GM19397 (cell line): ENCODE measurements at regions not wholly inside any gene's neighbourhood (a gene's known extent, or its start where the extent isn't known, plus 50 kb on each side); places are given as distances from the start of the nearest gene placed in this dataset.
"Not testable (repeated sequence)": the region's sequence is repeated elsewhere in the genome, so short reads cannot be mapped to it uniquely, and the experiment has no call there.

ENCODE experiments used
- ATAC-seq: cut with Tn5 transposase; IDR thresholded peaks from one replicate; pipeline ENCODE4 v1.9.1; 2021; ENCODE audit warnings: mild to moderate bottlenecking, moderate library complexity; ENCODE audit not compliant: unreplicated experiment

GRCh38 chr5:174503086-174503460, 221.3 kb upstream of the MSX2 start:
- no peak for ATAC-seq

- ATAC-seq, result no peak
Observed at GRCh38 chr5:174503461-174504265, 220.7 kb upstream of the MSX2 start.

GRCh38 chr5:174504266-174504726, 220.1 kb upstream of the MSX2 start:
- no peak for ATAC-seq

- ATAC-seq, result no peak
Observed at GRCh38 chr5:174505621-174506020, 218.8 kb upstream of the MSX2 start.

DNA sequence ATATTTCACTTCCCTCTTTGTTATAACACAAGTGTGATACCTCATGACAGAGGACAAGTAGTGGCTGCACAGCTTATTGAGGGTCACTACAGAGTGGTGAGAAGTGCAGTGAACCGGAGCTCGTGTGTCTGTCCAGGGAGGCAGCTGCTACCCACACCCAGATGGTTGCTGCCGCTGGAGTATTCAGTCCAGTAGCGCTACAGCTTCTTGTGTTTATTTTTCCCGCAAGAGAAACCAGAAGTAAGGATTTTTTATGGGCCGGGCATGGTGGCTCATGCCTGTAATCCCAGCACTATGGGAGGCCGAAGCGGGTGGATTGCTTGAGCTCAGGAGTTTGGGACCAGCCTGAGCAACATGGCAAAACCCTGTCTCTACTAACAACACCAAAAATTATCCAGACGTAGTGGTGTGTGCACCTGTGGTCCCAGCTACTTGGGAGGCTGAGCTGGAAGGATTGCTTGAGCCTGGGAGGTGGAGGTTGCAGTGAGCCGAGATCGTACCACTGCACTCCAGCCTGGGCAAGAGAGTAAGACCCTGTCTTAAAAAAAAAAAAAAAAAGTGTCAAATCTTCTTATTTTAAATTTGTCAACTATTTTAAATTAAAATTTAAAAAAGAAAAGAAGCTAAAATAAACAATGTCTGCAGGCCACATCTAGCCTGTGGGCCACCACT, 213.5 kb upstream of the MSX2 start:
- ATAC-seq, result not testable (repeated sequence)

GRCh38 chr5:174511714-174512253, 212.6 kb upstream of the MSX2 start:
- no peak for ATAC-seq

- ATAC-seq, result no peak
Observed at GRCh38 chr5:174514325-174514724, 210.1 kb upstream of the MSX2 start.

DNA sequence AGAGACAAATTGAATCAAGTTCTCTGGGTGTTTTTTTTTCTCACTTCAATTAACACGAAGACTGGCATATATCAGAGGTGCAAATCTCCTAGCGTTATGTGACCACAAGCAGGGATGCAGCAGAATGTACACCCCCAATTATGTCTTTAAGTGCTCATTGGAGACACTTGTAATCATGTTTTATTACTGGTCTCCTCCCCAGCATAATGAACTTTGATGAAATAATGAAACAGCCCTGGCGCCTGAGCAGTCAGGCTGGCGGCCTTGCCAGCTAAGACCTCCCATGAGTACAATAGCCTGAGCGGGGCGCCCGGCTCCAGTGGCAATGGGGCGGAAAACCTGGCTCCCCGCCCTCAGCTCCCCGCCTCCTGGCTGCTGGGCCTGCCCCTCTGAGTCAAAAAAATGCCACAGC, 209.4 kb upstream of the MSX2 start:
- no peak for ATAC-seq

DNA sequence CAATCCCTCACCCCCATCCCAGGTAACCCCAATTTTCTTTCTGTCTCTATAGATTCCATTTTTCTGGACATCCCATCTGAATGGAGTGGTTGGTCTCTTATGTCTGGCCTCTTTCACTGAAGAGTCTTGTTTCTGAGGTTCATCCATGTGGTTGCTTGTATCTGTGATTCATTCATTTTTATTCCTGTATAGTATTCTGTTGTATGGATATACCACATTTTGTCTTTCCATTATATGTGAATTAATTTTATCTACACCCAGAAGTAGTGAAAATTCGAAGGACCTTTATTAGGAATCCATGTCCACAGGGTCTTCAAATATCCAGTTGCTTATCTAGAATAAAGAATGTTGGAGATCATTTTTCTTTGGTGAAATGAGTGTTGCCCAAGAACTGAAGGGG, 207.6 kb upstream of the MSX2 start:
- no peak for ATAC-seq

DNA sequence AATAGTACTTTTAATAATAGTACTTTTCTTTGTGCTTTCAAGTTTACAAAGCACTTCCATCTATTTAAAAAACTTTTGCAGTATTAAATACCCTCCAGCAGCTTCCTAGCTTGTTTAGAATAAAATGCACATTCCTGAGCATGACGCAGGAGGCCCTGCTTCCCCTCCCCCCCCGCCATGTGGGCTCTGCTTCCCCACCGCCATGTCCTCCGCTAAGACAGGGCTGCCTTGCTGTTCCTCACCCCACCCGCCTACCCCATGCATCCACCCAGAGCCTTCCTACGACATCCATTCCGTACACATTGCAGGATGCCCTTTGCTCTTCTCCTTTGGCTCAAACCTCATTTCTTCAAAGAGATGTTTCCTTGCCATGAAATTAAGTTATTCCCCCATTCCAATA, 205.9 kb upstream of the MSX2 start:
- ATAC-seq, result no peak

GRCh38 chr5:174520420-174521396, 203.7 kb upstream of the MSX2 start:
- no peak for ATAC-seq

DNA sequence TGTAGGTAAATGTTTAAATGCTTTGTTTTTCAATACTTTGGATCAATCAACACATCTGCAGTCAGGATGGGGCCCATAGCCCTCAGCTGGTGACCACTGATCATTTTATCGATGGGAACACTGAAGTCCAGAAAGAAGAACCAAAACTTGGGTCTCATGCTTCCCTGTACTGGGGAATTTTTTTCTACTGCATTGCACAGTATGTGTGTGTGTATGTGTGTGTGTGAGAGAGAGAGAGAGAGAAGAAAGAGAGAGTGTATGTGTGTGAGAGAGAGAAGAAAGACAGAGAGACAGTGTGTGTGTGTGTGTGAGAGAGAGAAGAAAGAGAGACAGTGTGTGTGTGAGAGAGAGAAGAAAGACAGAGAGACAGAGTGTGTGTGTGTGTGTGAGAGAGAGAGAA, 202.9 kb upstream of the MSX2 start:
- ATAC-seq, result no peak

- ATAC-seq, result no peak
Observed at GRCh38 chr5:174522480-174523260, 201.7 kb upstream of the MSX2 start.

DNA sequence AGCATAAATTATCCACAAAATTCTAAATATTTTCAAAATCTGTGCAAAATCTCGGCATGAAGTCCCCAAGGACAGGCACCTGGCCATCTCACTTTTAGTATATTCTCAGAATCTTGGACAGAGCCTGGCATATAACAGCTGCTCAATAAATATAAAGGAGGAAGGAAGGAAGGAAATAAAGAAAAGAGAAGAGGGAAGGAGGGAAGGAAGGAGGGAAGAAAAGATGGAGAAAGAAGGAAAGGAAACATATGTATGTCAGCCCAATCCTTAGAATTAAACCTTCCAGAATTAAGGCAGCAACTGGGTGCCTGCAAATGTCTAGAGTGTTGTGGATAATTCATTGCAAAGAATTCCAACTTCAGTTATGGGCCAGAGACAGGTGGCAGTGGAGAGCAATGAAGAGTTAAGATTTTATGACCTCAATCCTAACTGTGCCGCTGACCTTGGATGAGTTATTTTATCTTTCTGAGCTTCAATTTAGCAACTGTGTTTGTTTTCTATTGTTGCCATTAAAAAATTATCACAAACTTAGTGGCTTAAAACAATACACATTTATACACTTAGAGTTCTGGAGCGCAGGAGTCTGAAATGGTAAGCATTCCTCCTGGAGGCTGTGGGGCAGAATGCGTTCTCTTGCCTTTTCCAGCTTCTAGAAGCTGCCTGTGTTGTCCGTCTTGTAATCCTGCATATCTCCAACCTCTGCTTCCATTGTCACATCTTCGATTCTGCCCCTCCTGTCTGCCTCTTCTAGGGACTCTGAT, 200.9 kb upstream of the MSX2 start:
- ATAC-seq, result no peak

DNA sequence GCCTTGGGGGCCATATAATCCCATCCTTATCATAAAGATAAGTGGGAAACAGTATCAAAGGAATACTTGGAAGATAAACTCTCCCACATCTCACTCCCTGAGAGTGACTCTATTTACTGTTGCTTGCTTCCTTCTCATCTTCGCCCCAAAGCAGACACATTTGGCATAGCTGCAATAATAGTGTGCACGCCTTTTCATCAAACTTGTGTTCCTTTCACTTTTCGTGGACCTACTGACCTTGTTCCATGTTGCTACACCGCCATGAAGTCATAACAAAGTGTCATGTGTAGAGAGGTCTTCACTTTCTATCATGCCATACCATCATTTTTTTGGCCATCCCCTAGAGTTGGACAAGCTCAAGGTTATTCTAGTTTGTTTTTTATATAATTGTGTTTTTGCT, 200.0 kb upstream of the MSX2 start:
- no peak for ATAC-seq

GRCh38 chr5:174526177-174526576, 198.2 kb upstream of the MSX2 start:
- no peak for ATAC-seq

DNA sequence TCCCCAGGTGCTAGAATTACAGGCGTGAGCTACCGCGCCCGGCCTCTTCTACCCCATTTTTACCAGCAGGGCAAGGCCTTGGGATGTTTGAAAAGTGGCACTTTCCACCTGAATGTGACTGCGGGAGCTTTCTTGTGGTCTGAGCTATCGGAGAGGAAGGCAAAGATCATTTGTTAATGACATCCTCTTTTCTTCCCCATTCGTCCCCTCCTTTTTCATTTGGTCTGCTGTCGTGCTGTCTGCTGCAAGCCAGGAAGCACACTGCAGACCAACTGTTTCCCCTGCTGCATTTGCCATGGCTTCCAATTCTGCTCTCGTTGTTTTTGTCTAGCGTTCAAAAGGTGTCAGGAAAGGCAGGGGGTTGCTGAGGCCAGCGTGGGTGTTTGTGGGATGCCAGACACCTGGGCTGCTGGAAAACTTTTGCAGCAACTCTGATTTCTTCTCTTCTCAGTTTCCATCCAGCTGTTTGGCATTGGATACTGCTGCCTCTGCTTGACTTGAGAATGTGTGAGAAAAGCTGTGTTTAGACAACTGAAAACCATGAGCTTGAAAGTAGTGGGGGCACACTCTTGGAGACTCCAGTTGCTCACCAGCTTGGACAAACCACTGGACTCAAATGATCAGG, 196.4 kb upstream of the MSX2 start:
- no peak for ATAC-seq

GRCh38 chr5:174528821-174529544, 195.4 kb upstream of the MSX2 start:
- no peak for ATAC-seq
